HEK293 (cell line): ENCODE measurements at regions not wholly inside any gene's neighbourhood (a gene's known extent, or its start where the extent isn't known, plus 50 kb on each side); places are given as distances from the start of the nearest gene placed in this dataset.

Experiments used
- GFI1B ChIP-seq: fragments of 450-650 bp; formaldehyde crosslinking; IDR thresholded peaks from 2 replicates; pipeline ENCODE4 v1.5.1; 2016; ENCODE audit warnings: missing biosample characterization, missing genetic modification characterization
- GLI4 ChIP-seq: fragments of 450-650 bp; formaldehyde crosslinking; IDR thresholded peaks from 2 replicates; pipeline ENCODE4 v1.5.1; 2016; ENCODE audit warnings: missing biosample characterization, missing genetic modification characterization
- HOXD13 ChIP-seq: sonication (generic); formaldehyde crosslinking; IDR thresholded peaks from 2 replicates; pipeline ENCODE4 v1.8.0; 2022; ENCODE audit warnings: missing genetic modification reagents, borderline replicate concordance
- KLF7 ChIP-seq: fragments of 450-650 bp; formaldehyde crosslinking; IDR thresholded peaks from 2 replicates; pipeline ENCODE4 v1.5.1; 2016; ENCODE audit warnings: missing biosample characterization, missing genetic modification characterization, borderline replicate concordance
- KLF8 ChIP-seq: fragments of 450-650 bp; formaldehyde crosslinking; IDR thresholded peaks from 2 replicates; pipeline ENCODE4 v1.5.1; 2016; ENCODE audit warnings: missing biosample characterization, missing genetic modification characterization
- MEIS1 ChIP-seq: sonication (generic); formaldehyde crosslinking; IDR thresholded peaks from 2 replicates; pipeline ENCODE4 v1.8.1; 2022; ENCODE audit warnings: missing genetic modification reagents, mild to moderate bottlenecking, borderline replicate concordance
- RBAK ChIP-seq: fragments of 450-650 bp; formaldehyde crosslinking; IDR thresholded peaks from 2 replicates; pipeline ENCODE4 v1.5.1; 2016; ENCODE audit warnings: missing biosample characterization, missing genetic modification characterization
- SCRT1 ChIP-seq: fragments of 450-650 bp; formaldehyde crosslinking; IDR thresholded peaks from 2 replicates; pipeline ENCODE4 v1.5.1; 2016; ENCODE audit warnings: missing biosample characterization, missing genetic modification characterization, borderline replicate concordance
- SP7 ChIP-seq: fragments of 450-650 bp; formaldehyde crosslinking; IDR thresholded peaks from 2 replicates; pipeline ENCODE4 v1.5.1; 2016; ENCODE audit warnings: missing biosample characterization, missing genetic modification characterization
- TRIM28 ChIP-seq: IDR thresholded peaks from 2 replicates; pipeline ENCODE4 v1.6.1; 2011; ENCODE audit warnings: low read length, control low read depth, borderline replicate concordance
- ZBTB1 ChIP-seq: fragments of 450-650 bp; formaldehyde crosslinking; IDR thresholded peaks from 2 replicates; pipeline ENCODE4 v1.5.1; 2016; ENCODE audit warnings: missing biosample characterization, missing genetic modification characterization
- ZFP3 ChIP-seq: fragments of 450-650 bp; formaldehyde crosslinking; IDR thresholded peaks from 2 replicates; pipeline ENCODE4 v1.5.1; 2016; ENCODE audit warnings: low read depth, missing biosample characterization, missing genetic modification characterization
- ZFP41 ChIP-seq: fragments of 450-650 bp; formaldehyde crosslinking; IDR thresholded peaks from 2 replicates; pipeline ENCODE4 v1.5.1; 2016; ENCODE audit warnings: missing biosample characterization, missing genetic modification characterization, borderline replicate concordance
- ZNF112 ChIP-seq: fragments of 450-650 bp; formaldehyde crosslinking; IDR thresholded peaks from 2 replicates; pipeline ENCODE4 v1.5.0; 2017; ENCODE audit warnings: missing biosample characterization, missing genetic modification characterization
- ZNF114 ChIP-seq: fragments of 450-650 bp; formaldehyde crosslinking; IDR thresholded peaks from 2 replicates; pipeline ENCODE4 v1.5.0; 2017; ENCODE audit warnings: missing biosample characterization, missing genetic modification characterization
- ZNF133 ChIP-seq: fragments of 450-650 bp; formaldehyde crosslinking; IDR thresholded peaks from 2 replicates; pipeline ENCODE4 v1.5.1; 2016; ENCODE audit warnings: missing biosample characterization, missing genetic modification characterization
- ZNF2 ChIP-seq: fragments of 450-650 bp; formaldehyde crosslinking; IDR thresholded peaks from 2 replicates; pipeline ENCODE4 v1.5.1; 2016; ENCODE audit warnings: missing biosample characterization, missing genetic modification characterization
- ZNF202 ChIP-seq: fragments of 450-650 bp; formaldehyde crosslinking; IDR thresholded peaks from 2 replicates; pipeline ENCODE4 v1.5.1; 2016; ENCODE audit warnings: missing biosample characterization, missing genetic modification characterization, borderline replicate concordance
- ZNF211 ChIP-seq: fragments of 450-650 bp; formaldehyde crosslinking; IDR thresholded peaks from 2 replicates; pipeline ENCODE4 v1.5.1; 2016; ENCODE audit warnings: low read depth, missing biosample characterization, missing genetic modification characterization
- ZNF239 ChIP-seq: fragments of 450-650 bp; formaldehyde crosslinking; IDR thresholded peaks from 2 replicates; pipeline ENCODE4 v1.5.1; 2016; ENCODE audit warnings: missing biosample characterization, missing genetic modification characterization
- ZNF248 ChIP-seq: fragments of 450-650 bp; formaldehyde crosslinking; IDR thresholded peaks from 2 replicates; pipeline ENCODE4 v1.5.1; 2017; ENCODE audit warnings: missing biosample characterization, missing genetic modification characterization
- ZNF473 ChIP-seq: fragments of 450-650 bp; formaldehyde crosslinking; IDR thresholded peaks from 2 replicates; pipeline ENCODE4 v1.5.1; 2017; ENCODE audit warnings: missing biosample characterization, missing genetic modification characterization
- ZNF514 ChIP-seq: fragments of 450-650 bp; formaldehyde crosslinking; IDR thresholded peaks from 2 replicates; pipeline ENCODE4 v1.5.1; 2016; ENCODE audit warnings: missing biosample characterization, missing genetic modification characterization
- ZNF624 ChIP-seq: fragments of 450-650 bp; formaldehyde crosslinking; IDR thresholded peaks from 2 replicates; pipeline ENCODE4 v1.5.1; 2017; ENCODE audit warnings: missing biosample characterization, missing genetic modification characterization
- ZNF658 ChIP-seq: fragments of 450-650 bp; formaldehyde crosslinking; IDR thresholded peaks from 2 replicates; pipeline ENCODE4; 2016; ENCODE audit warnings: missing biosample characterization, missing genetic modification characterization
- ZNF707 ChIP-seq: fragments of 450-650 bp; formaldehyde crosslinking; IDR thresholded peaks from 2 replicates; pipeline ENCODE4 v1.5.1; 2016; ENCODE audit warnings: missing biosample characterization, missing genetic modification characterization
- ZNF776 ChIP-seq: fragments of 450-650 bp; formaldehyde crosslinking; IDR thresholded peaks from 2 replicates; pipeline ENCODE4 v1.5.0; 2017; ENCODE audit warnings: missing biosample characterization, missing genetic modification characterization, borderline replicate concordance
- ZNF777 ChIP-seq: fragments of 450-650 bp; formaldehyde crosslinking; IDR thresholded peaks from 2 replicates; pipeline ENCODE4 v1.5.1; 2017; ENCODE audit warnings: missing biosample characterization, missing genetic modification characterization, borderline replicate concordance
- TF ChIP-seq, protein P1 (sequence below): fragments of 450-650 bp; formaldehyde crosslinking; IDR thresholded peaks from 2 replicates; pipeline ENCODE4 v1.5.1; 2016; ENCODE audit warnings: missing biosample characterization, missing genetic modification characterization
- TF ChIP-seq, protein P2 (sequence below): fragments of 450-650 bp; formaldehyde crosslinking; optimal IDR thresholded peaks from 2 replicates; pipeline ENCODE3; 2016; ENCODE audit warnings: missing biosample characterization, mild to moderate bottlenecking, missing genetic modification characterization
- TF ChIP-seq, protein P3 (sequence below): fragments of 450-650 bp; formaldehyde crosslinking; IDR thresholded peaks from 2 replicates; pipeline ENCODE4 v1.5.1; 2016; ENCODE audit warnings: missing biosample characterization, missing genetic modification characterization
- TF ChIP-seq, protein P4 (sequence below): fragments of 450-650 bp; formaldehyde crosslinking; IDR thresholded peaks from 2 replicates; pipeline ENCODE4 v1.5.1; 2016; ENCODE audit warnings: missing biosample characterization, missing genetic modification characterization
- TF ChIP-seq, protein P5 (sequence below): fragments of 450-650 bp; IDR thresholded peaks from 2 replicates; pipeline ENCODE4 v1.5.1; 2018; ENCODE audit warnings: missing biosample characterization, missing genetic modification characterization
- TF ChIP-seq, protein P6 (sequence below): fragments of 450-650 bp; formaldehyde crosslinking; IDR thresholded peaks from 2 replicates; pipeline ENCODE4 v1.5.1; 2016; ENCODE audit warnings: missing biosample characterization, missing genetic modification characterization, low read depth

DNA sequence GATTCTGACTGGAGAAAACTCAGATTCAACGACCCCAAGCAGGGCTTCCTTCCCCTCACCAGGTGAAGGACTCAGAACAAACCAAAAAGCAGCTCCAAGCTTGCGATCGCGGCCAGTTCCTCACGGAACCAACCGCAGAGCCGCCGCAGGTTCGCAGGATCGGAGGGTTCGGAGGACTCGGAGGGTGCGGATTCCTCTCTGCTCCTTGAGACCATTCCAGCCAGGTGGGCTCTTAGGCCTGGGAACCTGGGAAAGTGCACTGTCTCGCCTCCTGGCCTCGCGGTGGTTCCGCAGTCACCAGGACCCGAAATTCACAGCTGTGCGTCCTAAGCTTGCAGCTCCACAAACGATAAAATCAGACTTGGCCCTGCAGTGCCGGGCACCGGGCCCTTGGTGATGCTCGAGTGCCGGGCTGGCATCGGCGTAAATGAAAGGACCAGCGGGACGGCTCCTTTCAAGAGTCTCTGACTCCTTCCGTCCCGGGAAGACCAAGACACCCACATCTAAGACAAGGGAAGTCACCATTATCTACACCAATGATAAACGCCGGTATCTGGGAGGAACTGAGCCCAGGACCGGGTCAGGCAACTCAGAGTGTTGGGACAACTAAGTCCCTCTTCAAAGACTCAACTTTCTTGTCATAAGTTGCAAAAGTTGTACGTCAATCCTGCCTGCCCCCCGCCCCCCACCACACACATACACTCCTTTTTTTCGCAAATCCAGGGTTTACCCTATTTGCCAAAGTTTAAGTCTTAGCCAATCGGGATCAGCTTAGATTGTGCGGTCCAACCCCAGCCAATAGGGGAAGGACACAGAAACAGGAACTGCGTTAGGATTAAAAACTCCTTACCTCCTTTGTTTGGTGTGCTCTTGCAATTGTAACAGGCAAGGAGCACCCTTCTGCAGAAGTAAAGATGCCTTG is 69.8 kb upstream of the PRSS16 start (continued):
- TF ChIP-seq ZNF211: no peak
- no peak for TF ChIP-seq ZBTB1
- TF ChIP-seq GFI1B: no peak
- TF ChIP-seq ZNF658: no peak
- TF ChIP-seq ZNF202 (tag by site-specific recombination): no peak
- no peak for TF ChIP-seq ZNF239 (tag by site-specific recombination)
- TF ChIP-seq ZNF114 (tag by site-specific recombination): no peak
- no peak for TF ChIP-seq RBAK (tag by site-specific recombination)
- no peak for TF ChIP-seq ZNF514 (tag by site-specific recombination)
- TF ChIP-seq, protein P1, sequence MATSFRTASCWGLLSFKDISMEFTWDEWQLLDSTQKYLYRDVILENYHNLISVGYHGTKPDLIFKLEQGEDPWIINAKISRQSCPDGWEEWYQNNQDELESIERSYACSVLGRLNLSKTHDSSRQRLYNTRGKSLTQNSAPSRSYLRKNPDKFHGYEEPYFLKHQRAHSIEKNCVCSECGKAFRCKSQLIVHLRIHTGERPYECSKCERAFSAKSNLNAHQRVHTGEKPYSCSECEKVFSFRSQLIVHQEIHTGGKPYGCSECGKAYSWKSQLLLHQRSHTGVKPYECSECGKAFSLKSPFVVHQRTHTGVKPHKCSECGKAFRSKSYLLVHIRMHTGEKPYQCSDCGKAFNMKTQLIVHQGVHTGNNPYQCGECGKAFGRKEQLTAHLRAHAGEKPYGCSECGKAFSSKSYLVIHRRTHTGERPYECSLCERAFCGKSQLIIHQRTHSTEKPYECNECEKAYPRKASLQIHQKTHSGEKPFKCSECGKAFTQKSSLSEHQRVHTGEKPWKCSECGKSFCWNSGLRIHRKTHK (tag by site-specific recombination): no peak
- TF ChIP-seq ZNF473: no peak
- TF ChIP-seq, protein P2, sequence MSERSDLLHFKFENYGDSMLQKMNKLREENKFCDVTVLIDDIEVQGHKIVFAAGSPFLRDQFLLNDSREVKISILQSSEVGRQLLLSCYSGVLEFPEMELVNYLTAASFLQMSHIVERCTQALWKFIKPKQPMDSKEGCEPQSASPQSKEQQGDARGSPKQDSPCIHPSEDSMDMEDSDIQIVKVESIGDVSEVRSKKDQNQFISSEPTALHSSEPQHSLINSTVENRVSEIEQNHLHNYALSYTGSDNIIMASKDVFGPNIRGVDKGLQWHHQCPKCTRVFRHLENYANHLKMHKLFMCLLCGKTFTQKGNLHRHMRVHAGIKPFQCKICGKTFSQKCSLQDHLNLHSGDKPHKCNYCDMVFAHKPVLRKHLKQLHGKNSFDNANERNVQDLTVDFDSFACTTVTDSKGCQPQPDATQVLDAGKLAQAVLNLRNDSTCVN (tag by site-specific recombination): no peak
- TF ChIP-seq GLI4 (tag by site-specific recombination): no peak
- TF ChIP-seq MEIS1 (CRISPR knock-in tag): no peak
- no peak for TF ChIP-seq ZNF624
- 0 out of 2 replicates have a peak, but pooled peaks have one; percentile 18 for TF ChIP-seq TRIM28
- TF ChIP-seq ZNF2: no peak
- no peak for TF ChIP-seq ZNF776 (tag by site-specific recombination)
- TF ChIP-seq ZFP41: no peak
- TF ChIP-seq, protein P3, sequence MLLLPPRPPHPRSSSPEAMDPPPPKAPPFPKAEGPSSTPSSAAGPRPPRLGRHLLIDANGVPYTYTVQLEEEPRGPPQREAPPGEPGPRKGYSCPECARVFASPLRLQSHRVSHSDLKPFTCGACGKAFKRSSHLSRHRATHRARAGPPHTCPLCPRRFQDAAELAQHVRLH (tag by site-specific recombination): no peak
- no peak for TF ChIP-seq ZNF133 (tag by site-specific recombination)
- TF ChIP-seq ZNF777: no peak
- TF ChIP-seq SP7 (tag by site-specific recombination): no peak; the same call in 1 of the 2 replicates
- no peak for TF ChIP-seq ZFP3 (tag by site-specific recombination)
- no peak for TF ChIP-seq KLF7
- TF ChIP-seq, protein P4, sequence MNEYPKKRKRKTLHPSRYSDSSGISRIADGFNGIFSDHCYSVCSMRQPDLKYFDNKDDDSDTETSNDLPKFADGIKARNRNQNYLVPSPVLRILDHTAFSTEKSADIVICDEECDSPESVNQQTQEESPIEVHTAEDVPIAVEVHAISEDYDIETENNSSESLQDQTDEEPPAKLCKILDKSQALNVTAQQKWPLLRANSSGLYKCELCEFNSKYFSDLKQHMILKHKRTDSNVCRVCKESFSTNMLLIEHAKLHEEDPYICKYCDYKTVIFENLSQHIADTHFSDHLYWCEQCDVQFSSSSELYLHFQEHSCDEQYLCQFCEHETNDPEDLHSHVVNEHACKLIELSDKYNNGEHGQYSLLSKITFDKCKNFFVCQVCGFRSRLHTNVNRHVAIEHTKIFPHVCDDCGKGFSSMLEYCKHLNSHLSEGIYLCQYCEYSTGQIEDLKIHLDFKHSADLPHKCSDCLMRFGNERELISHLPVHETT: no peak
- TF ChIP-seq ZNF248 (tag by site-specific recombination): no peak
- no peak for TF ChIP-seq KLF8
- TF ChIP-seq SCRT1 (tag by site-specific recombination): no peak
- TF ChIP-seq, protein P5, sequence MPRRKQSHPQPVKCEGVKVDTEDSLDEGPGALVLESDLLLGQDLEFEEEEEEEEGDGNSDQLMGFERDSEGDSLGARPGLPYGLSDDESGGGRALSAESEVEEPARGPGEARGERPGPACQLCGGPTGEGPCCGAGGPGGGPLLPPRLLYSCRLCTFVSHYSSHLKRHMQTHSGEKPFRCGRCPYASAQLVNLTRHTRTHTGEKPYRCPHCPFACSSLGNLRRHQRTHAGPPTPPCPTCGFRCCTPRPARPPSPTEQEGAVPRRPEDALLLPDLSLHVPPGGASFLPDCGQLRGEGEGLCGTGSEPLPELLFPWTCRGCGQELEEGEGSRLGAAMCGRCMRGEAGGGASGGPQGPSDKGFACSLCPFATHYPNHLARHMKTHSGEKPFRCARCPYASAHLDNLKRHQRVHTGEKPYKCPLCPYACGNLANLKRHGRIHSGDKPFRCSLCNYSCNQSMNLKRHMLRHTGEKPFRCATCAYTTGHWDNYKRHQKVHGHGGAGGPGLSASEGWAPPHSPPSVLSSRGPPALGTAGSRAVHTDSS: no peak
- TF ChIP-seq, protein P6, sequence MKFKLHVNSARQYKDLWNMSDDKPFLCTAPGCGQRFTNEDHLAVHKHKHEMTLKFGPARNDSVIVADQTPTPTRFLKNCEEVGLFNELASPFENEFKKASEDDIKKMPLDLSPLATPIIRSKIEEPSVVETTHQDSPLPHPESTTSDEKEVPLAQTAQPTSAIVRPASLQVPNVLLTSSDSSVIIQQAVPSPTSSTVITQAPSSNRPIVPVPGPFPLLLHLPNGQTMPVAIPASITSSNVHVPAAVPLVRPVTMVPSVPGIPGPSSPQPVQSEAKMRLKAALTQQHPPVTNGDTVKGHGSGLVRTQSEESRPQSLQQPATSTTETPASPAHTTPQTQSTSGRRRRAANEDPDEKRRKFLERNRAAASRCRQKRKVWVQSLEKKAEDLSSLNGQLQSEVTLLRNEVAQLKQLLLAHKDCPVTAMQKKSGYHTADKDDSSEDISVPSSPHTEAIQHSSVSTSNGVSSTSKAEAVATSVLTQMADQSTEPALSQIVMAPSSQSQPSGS (tag by site-specific recombination): no peak
- TF ChIP-seq ZNF707 (tag by site-specific recombination): no peak
- TF ChIP-seq HOXD13 (CRISPR knock-in tag): no peak
- no peak for TF ChIP-seq ZNF112 (tag by site-specific recombination)
